VCaP (cell line): ENCODE measurements at regions not wholly inside any gene's neighbourhood (a gene's known extent, or its start where the extent isn't known, plus 50 kb on each side); places are given as distances from the start of the nearest gene placed in this dataset.
"Not testable (repeated sequence)": the region's sequence is repeated elsewhere in the genome, so short reads cannot be mapped to it uniquely, and the experiment has no call there.

Experiments used
- H3K27ac ChIP-seq: fragments of 450-650 bp; 2 replicates; pipeline ENCODE4 v1.5.1; 2017

GRCh38 chr7:73170902-73171301, 85.1 kb upstream of the SPDYE9 start:
- not testable (repeated sequence) for H3K27ac ChIP-seq

GRCh38 chr7:73170415-73170814, 84.6 kb upstream of the SPDYE9 start:
- H3K27ac ChIP-seq, result not testable (repeated sequence)

- H3K27ac ChIP-seq, result not testable (repeated sequence)
Observed at GRCh38 chr7:73166152-73166551, 80.3 kb upstream of the SPDYE9 start.

- H3K27ac ChIP-seq, result not testable (repeated sequence)
Observed at GRCh38 chr7:73162680-73163079, 76.8 kb upstream of the SPDYE9 start.

- H3K27ac ChIP-seq, result not testable (repeated sequence)
Observed at GRCh38 chr7:73161727-73162126, 75.9 kb upstream of the SPDYE9 start.

GRCh38 chr7:73157169-73157661, 71.4 kb upstream of the SPDYE9 start:
- H3K27ac ChIP-seq, result not testable (repeated sequence)

- H3K27ac ChIP-seq, result not testable (repeated sequence)
Observed at GRCh38 chr7:73156510-73157168, 70.8 kb upstream of the SPDYE9 start.

GRCh38 chr7:73154586-73155038, 68.8 kb upstream of the SPDYE9 start:
- peak overlapping the region; percentile 45; the same call in 1 of the 2 replicates for H3K27ac ChIP-seq

GRCh38 chr7:73153921-73154585, 68.2 kb upstream of the SPDYE9 start:
- peak overlapping the region; percentile 45; the same call in 1 of the 2 replicates for H3K27ac ChIP-seq

- not testable (repeated sequence) for H3K27ac ChIP-seq
Observed at GRCh38 chr7:73148570-73148969, 62.7 kb upstream of the SPDYE9 start.

GRCh38 chr7:73147681-73148080, 61.8 kb upstream of the SPDYE9 start:
- H3K27ac ChIP-seq, result not testable (repeated sequence)

- not testable (repeated sequence) for H3K27ac ChIP-seq
Observed at GRCh38 chr7:73143993-73144392, 58.2 kb upstream of the SPDYE9 start.

- H3K27ac ChIP-seq, result not testable (repeated sequence)
Observed at GRCh38 chr7:73137922-73138321, 52.1 kb upstream of the SPDYE9 start.
